H1 (cell line): ENCODE measurements at regions not wholly inside any gene's neighbourhood (a gene's known extent, or its start where the extent isn't known, plus 50 kb on each side); places are given as distances from the start of the nearest gene placed in this dataset.

Experiments used
- HDAC2 ChIP-seq, 2 experiments: fragments of 300-600 bp in 1 of 2; sonication (generic) in 1 of 2; IDR thresholded peaks; 2 replicates each; pipeline ENCODE4 v1.6.1; 2011 to 2012; ENCODE audit warnings: low read depth in 2 of 2, low read length in 2 of 2, mild to moderate bottlenecking in 2 of 2, moderate library complexity in 2 of 2, borderline replicate concordance in 1 of 2, inconsistent platforms in 1 of 2
- POLR2A ChIP-seq, 2 experiments: IDR thresholded peaks; 1 replicate in 1 of 2; 2 replicates in 1 of 2; pipeline ENCODE4 v1.6.1; 2011; ENCODE audit warnings: low read depth in 2 of 2, low read length in 2 of 2, mild to moderate bottlenecking in 2 of 2; ENCODE audit errors: control extremely low read depth in 1 of 2
- POLR2AphosphoS5 ChIP-seq: IDR thresholded peaks from 2 replicates; pipeline ENCODE4 v1.6.1; 2011; ENCODE audit warnings: low read depth, low read length
- RFX5 ChIP-seq: IDR thresholded peaks from 2 replicates; pipeline ENCODE4 v1.6.1; 2011; ENCODE audit warnings: low read depth, low read length, improper control_type of control experiment, borderline replicate concordance
- RXRA ChIP-seq: IDR thresholded peaks from 2 replicates; pipeline ENCODE4 v1.6.1; 2011; ENCODE audit warnings: low read depth, mild to moderate bottlenecking, low read length, moderate library complexity; ENCODE audit not compliant: insufficient read depth
- SAP30 ChIP-seq: fragments of 300-600 bp; sonication (generic); IDR thresholded peaks from 2 replicates; pipeline ENCODE4 v1.7.1; 2012; ENCODE audit warnings: low read length, moderate library complexity, mild to moderate bottlenecking, inconsistent platforms; ENCODE audit not compliant: insufficient read depth, insufficient replicate concordance
- SP1 ChIP-seq: IDR thresholded peaks from 2 replicates; pipeline ENCODE4 v1.6.1; 2011; ENCODE audit warnings: low read depth, low read length
- TF ChIP-seq, protein P1 (sequence below), 3 experiments: IDR thresholded peaks; 1 replicate in 2 of 3; 2 replicates in 1 of 3; pipeline versions ENCODE4 v1.5.1 to v1.6.1; 2011; ENCODE audit warnings: low read length in 3 of 3, mild to moderate bottlenecking in 3 of 3, inconsistent platforms in 2 of 3, low read depth in 1 of 3, moderate library complexity in 1 of 3; ENCODE audit not compliant: insufficient read depth in 1 of 3; ENCODE audit errors: control extremely low read depth in 1 of 3

DNA sequence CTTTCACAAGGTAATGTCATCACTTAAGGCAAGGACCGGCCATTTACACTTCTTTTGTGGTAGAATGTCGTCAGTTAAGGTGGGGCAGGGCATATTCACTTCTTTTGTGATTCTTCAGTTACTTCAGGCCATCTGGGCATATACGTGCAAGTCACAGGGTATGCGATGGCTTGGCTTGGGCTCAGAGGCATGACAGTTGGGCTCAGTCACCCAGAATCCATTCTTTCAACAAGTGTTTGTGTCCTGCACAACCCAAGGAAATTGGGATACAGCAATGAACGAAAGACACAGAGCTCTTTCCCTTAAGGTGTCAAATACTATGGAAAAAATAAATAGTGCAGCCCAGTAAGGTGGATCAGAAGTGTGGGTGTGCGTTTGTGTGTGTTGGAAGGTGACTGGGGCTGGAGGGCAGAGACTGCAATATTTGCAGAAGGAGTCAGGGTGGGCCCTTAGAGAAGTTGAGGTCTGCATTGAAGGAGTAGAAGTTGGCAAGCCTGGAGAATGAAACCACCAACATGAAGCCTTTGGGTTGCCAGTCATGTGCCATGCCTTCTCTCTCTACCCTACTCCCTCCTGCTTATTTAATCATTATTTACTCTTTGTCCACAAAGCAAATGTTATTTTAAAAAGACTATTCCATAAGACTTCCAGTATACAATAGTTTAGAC is 222.8 kb upstream of the PRKCQ start:
- TF ChIP-seq POLR2A (IDR thresholded peaks at IDR 0.05; ENCODE audit: control extremely low read depth in 1 of 2, low read depth in 2 of 2, low read length in 2 of 2) (no peak), SAP30 (no peak), HDAC2 (IDR thresholded peaks at IDR 0.05; ENCODE audit: borderline replicate concordance in 1 of 2, low read depth in 2 of 2, low read length in 2 of 2) (no peak), POLR2AphosphoS5 (no peak), RFX5 (no peak), RXRA (no peak), SP1 (no peak)
- TF ChIP-seq, protein P1, sequence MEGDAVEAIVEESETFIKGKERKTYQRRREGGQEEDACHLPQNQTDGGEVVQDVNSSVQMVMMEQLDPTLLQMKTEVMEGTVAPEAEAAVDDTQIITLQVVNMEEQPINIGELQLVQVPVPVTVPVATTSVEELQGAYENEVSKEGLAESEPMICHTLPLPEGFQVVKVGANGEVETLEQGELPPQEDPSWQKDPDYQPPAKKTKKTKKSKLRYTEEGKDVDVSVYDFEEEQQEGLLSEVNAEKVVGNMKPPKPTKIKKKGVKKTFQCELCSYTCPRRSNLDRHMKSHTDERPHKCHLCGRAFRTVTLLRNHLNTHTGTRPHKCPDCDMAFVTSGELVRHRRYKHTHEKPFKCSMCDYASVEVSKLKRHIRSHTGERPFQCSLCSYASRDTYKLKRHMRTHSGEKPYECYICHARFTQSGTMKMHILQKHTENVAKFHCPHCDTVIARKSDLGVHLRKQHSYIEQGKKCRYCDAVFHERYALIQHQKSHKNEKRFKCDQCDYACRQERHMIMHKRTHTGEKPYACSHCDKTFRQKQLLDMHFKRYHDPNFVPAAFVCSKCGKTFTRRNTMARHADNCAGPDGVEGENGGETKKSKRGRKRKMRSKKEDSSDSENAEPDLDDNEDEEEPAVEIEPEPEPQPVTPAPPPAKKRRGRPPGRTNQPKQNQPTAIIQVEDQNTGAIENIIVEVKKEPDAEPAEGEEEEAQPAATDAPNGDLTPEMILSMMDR (IDR thresholded peaks at IDR 0.05; ENCODE audit: control extremely low read depth in 1 of 3, insufficient read depth in 1 of 3, low read depth in 1 of 3, low read length in 3 of 3), result no peak
